ENCODE measurements at regions not wholly inside any gene's neighbourhood (a gene's known extent, or its start where the extent isn't known, plus 50 kb on each side); places are given as distances from the start of the nearest gene placed in this dataset.

GRCh38 chr5:124553911-124554310 lies 192.5 kb downstream of the ZNF608 start:
- no peaks in the 10 kb centered on the region for H3K4me1 ChIP-seq (ENCODE audit: control insufficient read depth, insufficient read depth, low read length)
- no peaks in the 10 kb centered on the region; a peak in 1 of 3 replicates for H3K36me3 ChIP-seq (ENCODE audit: control insufficient read depth in 2 of 2, insufficient read depth in 1 of 2, low read length in 2 of 2)
- ChIA-PET POLR2A (no interaction called here), CTCF (interaction anchor here (0.7 kb wide), 1 partner anchor 75 kb away, joined by 3 read pairs; no protein-coding TSS in a partner anchor)
- no peak overlapping the region for H3K27ac ChIP-seq (ENCODE audit: extremely low read depth, low read depth, low read length)
- H3K4me3 ChIP-seq (ENCODE audit: low read depth, low read length) = no peak overlapping the region
- TF ChIP-seq BCL11B (tag by site-specific recombination; IDR thresholded peaks at IDR 0.05; ENCODE audit: low read depth) (no peak), ZBTB21 (tag by site-specific recombination; IDR thresholded peaks at IDR 0.05) (no peak), ZNF626 (tag by site-specific recombination; IDR thresholded peaks at IDR 0.05) (no peak), ZNF404 (tag by site-specific recombination; IDR thresholded peaks at IDR 0.05) (no peak)
- no peaks in the 10 kb centered on the region for H3K9me3 ChIP-seq (ENCODE audit: control insufficient read depth, insufficient read depth, low read depth, low read length)

- POLR2A ChIA-PET = no interaction called here
- Histone ChIP-seq H3K9me3 (ENCODE audit: control insufficient read depth, insufficient read depth, low read depth, low read length) (no peaks in the 10 kb centered on the region), H3K4me3 (ENCODE audit: low read depth, low read length) (no peak overlapping the region), H3K36me3 (ENCODE audit: control insufficient read depth in 2 of 2, insufficient read depth in 1 of 2, low read length in 2 of 2) (no peaks in the 10 kb centered on the region; a peak in 1 of 3 replicates), H3K27ac (ENCODE audit: extremely low read depth, low read depth, low read length) (no peak overlapping the region), H3K4me1 (ENCODE audit: control insufficient read depth, insufficient read depth, low read length) (no peaks in the 10 kb centered on the region)
- no peak for TF ChIP-seq ZNF354C (tag by site-specific recombination; IDR thresholded peaks at IDR 0.05; ENCODE audit: borderline replicate concordance, low read depth)
- no peak for TF ChIP-seq ZXDB (tag by site-specific recombination; IDR thresholded peaks at IDR 0.05)
- TF ChIP-seq ZNF214 (tag by site-specific recombination; IDR thresholded peaks at IDR 0.05; ENCODE audit: borderline replicate concordance) = no peak
- no peak for TF ChIP-seq BCL11B (tag by site-specific recombination; IDR thresholded peaks at IDR 0.05; ENCODE audit: low read depth)
- TF ChIP-seq ZNF221 (tag by site-specific recombination; IDR thresholded peaks at IDR 0.05; ENCODE audit: borderline replicate concordance) = no peak
- TF ChIP-seq ZFHX2 (tag by site-specific recombination; conservative IDR thresholded peaks at IDR 0.05) = no peak
- no peak for TF ChIP-seq ZNF514 (tag by site-specific recombination; IDR thresholded peaks at IDR 0.05)
- no peak for TF ChIP-seq ZNF146 (tag by site-specific recombination; IDR thresholded peaks at IDR 0.05)
- TF ChIP-seq ZSCAN5A (tag by site-specific recombination; IDR thresholded peaks at IDR 0.05) = no peak
- TF ChIP-seq AEBP2 (tag by site-specific recombination; IDR thresholded peaks at IDR 0.05; ENCODE audit: borderline replicate concordance) = no peak
- TF ChIP-seq ZNF169 (tag by site-specific recombination; IDR thresholded peaks at IDR 0.05) = no peak
- no peak for TF ChIP-seq ZFP69B (tag by site-specific recombination; IDR thresholded peaks at IDR 0.05)
- TF ChIP-seq ZNF571 (tag by site-specific recombination; IDR thresholded peaks at IDR 0.05) = no peak
- no peak for TF ChIP-seq OVOL3 (tag by site-specific recombination; IDR thresholded peaks at IDR 0.05)
- TF ChIP-seq OSR2 (tag by site-specific recombination; IDR thresholded peaks at IDR 0.05) = no peak
- no peak for TF ChIP-seq ZNF521 (tag by site-specific recombination; IDR thresholded peaks at IDR 0.05)
- no peak for TF ChIP-seq ZNF792 (tag by site-specific recombination; IDR thresholded peaks at IDR 0.05)
- TF ChIP-seq KLF1 (tag by site-specific recombination; IDR thresholded peaks at IDR 0.05) = no peak
- TF ChIP-seq ZBTB49 (tag by site-specific recombination; IDR thresholded peaks at IDR 0.05; ENCODE audit: low read depth) = no peak
- no peak for TF ChIP-seq YY2 (tag by site-specific recombination; IDR thresholded peaks at IDR 0.05)
- CTCF ChIA-PET = no interaction called here
Observed at GRCh38 chr5:124552526-124552925, 193.9 kb downstream of the ZNF608 start.

Data from HEK293 (cell line).